Neural cell (in vitro differentiated cells): ENCODE measurements at regions not wholly inside any gene's neighbourhood (a gene's known extent, or its start where the extent isn't known, plus 50 kb on each side); places are given as distances from the start of the nearest gene placed in this dataset.

Experiments
- EP300 ChIP-seq: fragments of 450-650 bp; conservative IDR thresholded peaks from 2 replicates; pipeline ENCODE4 v1.6.1; 2014; ENCODE audit warnings: antibody characterized with exemption, mild to moderate bottlenecking, moderate library complexity; ENCODE audit not compliant: poor library complexity, severe bottlenecking
- EZH2 ChIP-seq: fragments of 200-600, 300-800 bp; shearing (Covaris generic), sonication (generic); IDR thresholded peaks from 2 replicates; pipeline ENCODE4 v1.6.1; 2014; ENCODE audit warnings: antibody characterized with exemption, low read length, borderline replicate concordance, mild to moderate bottlenecking; ENCODE audit not compliant: insufficient read depth, poor library complexity, severe bottlenecking
- POLR2AphosphoS5 ChIP-seq: IDR thresholded peaks from 2 replicates; pipeline ENCODE4 v1.6.1; 2012
- RAD21 ChIP-seq: fragments of 450-650 bp; conservative IDR thresholded peaks from 2 replicates; pipeline ENCODE4 v1.6.1; 2014; ENCODE audit warnings: antibody characterized with exemption, mild to moderate bottlenecking, moderate library complexity
- TAF1 ChIP-seq: IDR thresholded peaks from 2 replicates; pipeline ENCODE4 v1.6.1; 2012; ENCODE audit warnings: low read depth
- TF ChIP-seq, protein P1 (sequence below): fragments of 450-650 bp; IDR thresholded peaks from 2 replicates; pipeline ENCODE4 v1.5.1; 2014; ENCODE audit warnings: antibody characterized with exemption, mild to moderate bottlenecking, moderate library complexity; ENCODE audit not compliant: poor library complexity, severe bottlenecking
- TF ChIP-seq, protein P2 (sequence below): IDR thresholded peaks from 2 replicates; pipeline ENCODE4 v1.6.1; 2012; ENCODE audit warnings: borderline replicate concordance

DNA sequence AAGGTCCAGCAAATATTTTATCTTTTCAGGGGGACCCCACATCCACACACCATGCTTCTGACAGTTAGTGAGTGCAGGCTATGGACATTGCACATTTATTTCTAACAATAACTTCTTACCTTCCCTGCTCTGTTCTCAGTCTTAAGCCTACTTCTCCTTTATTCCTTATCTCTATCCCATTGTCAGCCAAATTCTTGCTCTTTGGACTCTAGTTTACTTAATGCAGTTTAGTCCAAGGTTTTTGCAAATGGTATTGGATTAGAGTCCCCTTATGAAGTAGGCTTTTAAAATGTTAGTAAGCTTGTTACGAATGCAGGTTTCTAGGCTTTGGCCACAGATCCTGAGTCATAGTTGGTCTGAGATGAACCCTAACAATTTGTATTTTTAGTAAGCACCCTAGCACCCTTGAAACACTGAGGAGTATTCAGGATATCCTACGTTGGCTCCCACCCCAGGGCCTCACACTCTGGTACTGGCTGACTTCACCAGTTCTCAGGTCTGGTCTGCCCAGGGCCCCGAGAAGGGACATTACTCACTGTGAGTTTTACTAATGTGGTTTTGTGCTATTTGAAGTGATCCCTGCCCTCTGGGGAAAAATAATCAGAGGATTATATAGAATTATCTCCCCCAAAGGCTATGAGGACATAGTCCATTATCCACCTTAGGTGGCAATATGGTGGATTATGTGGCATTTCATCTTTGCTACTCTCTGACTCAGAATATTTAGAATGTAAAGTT lies 239.5 kb downstream of the TGFB2 start:
- TF ChIP-seq, protein P1, sequence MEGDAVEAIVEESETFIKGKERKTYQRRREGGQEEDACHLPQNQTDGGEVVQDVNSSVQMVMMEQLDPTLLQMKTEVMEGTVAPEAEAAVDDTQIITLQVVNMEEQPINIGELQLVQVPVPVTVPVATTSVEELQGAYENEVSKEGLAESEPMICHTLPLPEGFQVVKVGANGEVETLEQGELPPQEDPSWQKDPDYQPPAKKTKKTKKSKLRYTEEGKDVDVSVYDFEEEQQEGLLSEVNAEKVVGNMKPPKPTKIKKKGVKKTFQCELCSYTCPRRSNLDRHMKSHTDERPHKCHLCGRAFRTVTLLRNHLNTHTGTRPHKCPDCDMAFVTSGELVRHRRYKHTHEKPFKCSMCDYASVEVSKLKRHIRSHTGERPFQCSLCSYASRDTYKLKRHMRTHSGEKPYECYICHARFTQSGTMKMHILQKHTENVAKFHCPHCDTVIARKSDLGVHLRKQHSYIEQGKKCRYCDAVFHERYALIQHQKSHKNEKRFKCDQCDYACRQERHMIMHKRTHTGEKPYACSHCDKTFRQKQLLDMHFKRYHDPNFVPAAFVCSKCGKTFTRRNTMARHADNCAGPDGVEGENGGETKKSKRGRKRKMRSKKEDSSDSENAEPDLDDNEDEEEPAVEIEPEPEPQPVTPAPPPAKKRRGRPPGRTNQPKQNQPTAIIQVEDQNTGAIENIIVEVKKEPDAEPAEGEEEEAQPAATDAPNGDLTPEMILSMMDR = no peak
- TF ChIP-seq RAD21 = no peak
- TF ChIP-seq TAF1 = no peak
- TF ChIP-seq, protein P2, sequence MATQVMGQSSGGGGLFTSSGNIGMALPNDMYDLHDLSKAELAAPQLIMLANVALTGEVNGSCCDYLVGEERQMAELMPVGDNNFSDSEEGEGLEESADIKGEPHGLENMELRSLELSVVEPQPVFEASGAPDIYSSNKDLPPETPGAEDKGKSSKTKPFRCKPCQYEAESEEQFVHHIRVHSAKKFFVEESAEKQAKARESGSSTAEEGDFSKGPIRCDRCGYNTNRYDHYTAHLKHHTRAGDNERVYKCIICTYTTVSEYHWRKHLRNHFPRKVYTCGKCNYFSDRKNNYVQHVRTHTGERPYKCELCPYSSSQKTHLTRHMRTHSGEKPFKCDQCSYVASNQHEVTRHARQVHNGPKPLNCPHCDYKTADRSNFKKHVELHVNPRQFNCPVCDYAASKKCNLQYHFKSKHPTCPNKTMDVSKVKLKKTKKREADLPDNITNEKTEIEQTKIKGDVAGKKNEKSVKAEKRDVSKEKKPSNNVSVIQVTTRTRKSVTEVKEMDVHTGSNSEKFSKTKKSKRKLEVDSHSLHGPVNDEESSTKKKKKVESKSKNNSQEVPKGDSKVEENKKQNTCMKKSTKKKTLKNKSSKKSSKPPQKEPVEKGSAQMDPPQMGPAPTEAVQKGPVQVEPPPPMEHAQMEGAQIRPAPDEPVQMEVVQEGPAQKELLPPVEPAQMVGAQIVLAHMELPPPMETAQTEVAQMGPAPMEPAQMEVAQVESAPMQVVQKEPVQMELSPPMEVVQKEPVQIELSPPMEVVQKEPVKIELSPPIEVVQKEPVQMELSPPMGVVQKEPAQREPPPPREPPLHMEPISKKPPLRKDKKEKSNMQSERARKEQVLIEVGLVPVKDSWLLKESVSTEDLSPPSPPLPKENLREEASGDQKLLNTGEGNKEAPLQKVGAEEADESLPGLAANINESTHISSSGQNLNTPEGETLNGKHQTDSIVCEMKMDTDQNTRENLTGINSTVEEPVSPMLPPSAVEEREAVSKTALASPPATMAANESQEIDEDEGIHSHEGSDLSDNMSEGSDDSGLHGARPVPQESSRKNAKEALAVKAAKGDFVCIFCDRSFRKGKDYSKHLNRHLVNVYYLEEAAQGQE = no peak
- no peak for TF ChIP-seq POLR2AphosphoS5
- TF ChIP-seq EZH2 = no peak
- TF ChIP-seq EP300 = no peak
